K562 (cell line): ENCODE measurements at regions not wholly inside any gene's neighbourhood (a gene's known extent, or its start where the extent isn't known, plus 50 kb on each side); places are given as distances from the start of the nearest gene placed in this dataset.

ENCODE experiments used
- CBX8 ChIP-seq: fragments of 200-600 bp; sonication (generic); IDR thresholded peaks from 2 replicates; pipeline ENCODE4 v1.6.1; 2012; ENCODE audit warnings: borderline replicate concordance, mixed run types, low read depth, mild to moderate bottlenecking, moderate library complexity, mixed read lengths, low read length, control low read depth, inconsistent platforms; ENCODE audit not compliant: poor library complexity, severe bottlenecking; ENCODE audit errors: extremely low read depth
- NBN ChIP-seq: fragments of 450-650 bp; IDR thresholded peaks from 2 replicates; pipeline ENCODE4 v1.6.1; 2016; ENCODE audit warnings: low read depth, mild to moderate bottlenecking
- TF ChIP-seq, protein P1 (sequence below): fragments of 450-650 bp; formaldehyde crosslinking; IDR thresholded peaks from 2 replicates; pipeline ENCODE4 v1.4.0; 2020; ENCODE audit warnings: mild to moderate bottlenecking, mixed read lengths
- TF ChIP-seq, protein P2 (sequence below): sonication (generic); formaldehyde crosslinking; IDR thresholded peaks from 2 replicates; pipeline ENCODE4 v1.8.0; 2023; ENCODE audit warnings: mild to moderate bottlenecking, missing genetic modification reagents

- TF ChIP-seq, protein P1, sequence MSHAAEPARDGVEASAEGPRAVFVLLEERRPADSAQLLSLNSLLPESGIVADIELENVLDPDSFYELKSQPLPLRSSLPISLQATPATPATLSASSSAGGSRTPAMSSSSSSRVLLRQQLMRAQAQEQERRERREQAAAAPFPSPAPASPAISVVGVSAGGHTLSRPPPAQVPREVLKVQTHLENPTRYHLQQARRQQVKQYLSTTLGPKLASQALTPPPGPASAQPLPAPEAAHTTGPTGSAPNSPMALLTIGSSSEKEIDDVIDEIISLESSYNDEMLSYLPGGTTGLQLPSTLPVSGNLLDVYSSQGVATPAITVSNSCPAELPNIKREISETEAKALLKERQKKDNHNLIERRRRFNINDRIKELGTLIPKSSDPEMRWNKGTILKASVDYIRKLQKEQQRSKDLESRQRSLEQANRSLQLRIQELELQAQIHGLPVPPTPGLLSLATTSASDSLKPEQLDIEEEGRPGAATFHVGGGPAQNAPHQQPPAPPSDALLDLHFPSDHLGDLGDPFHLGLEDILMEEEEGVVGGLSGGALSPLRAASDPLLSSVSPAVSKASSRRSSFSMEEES (CRISPR knock-in tag): no peak
- TF ChIP-seq NBN (no peak), CBX8 (no peak)
- TF ChIP-seq, protein P2, sequence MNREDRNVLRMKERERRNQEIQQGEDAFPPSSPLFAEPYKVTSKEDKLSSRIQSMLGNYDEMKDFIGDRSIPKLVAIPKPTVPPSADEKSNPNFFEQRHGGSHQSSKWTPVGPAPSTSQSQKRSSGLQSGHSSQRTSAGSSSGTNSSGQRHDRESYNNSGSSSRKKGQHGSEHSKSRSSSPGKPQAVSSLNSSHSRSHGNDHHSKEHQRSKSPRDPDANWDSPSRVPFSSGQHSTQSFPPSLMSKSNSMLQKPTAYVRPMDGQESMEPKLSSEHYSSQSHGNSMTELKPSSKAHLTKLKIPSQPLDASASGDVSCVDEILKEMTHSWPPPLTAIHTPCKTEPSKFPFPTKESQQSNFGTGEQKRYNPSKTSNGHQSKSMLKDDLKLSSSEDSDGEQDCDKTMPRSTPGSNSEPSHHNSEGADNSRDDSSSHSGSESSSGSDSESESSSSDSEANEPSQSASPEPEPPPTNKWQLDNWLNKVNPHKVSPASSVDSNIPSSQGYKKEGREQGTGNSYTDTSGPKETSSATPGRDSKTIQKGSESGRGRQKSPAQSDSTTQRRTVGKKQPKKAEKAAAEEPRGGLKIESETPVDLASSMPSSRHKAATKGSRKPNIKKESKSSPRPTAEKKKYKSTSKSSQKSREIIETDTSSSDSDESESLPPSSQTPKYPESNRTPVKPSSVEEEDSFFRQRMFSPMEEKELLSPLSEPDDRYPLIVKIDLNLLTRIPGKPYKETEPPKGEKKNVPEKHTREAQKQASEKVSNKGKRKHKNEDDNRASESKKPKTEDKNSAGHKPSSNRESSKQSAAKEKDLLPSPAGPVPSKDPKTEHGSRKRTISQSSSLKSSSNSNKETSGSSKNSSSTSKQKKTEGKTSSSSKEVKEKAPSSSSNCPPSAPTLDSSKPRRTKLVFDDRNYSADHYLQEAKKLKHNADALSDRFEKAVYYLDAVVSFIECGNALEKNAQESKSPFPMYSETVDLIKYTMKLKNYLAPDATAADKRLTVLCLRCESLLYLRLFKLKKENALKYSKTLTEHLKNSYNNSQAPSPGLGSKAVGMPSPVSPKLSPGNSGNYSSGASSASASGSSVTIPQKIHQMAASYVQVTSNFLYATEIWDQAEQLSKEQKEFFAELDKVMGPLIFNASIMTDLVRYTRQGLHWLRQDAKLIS (CRISPR knock-in tag): no peak
Measured at GRCh38 chr11:129308241-129308865, 67.3 kb upstream of the BARX2 start (continued).
